ENCODE measurements at regions not wholly inside any gene's neighbourhood (a gene's known extent, or its start where the extent isn't known, plus 50 kb on each side); places are given as distances from the start of the nearest gene placed in this dataset.
A peak's percentile ranks its signal among the peaks of the same experiment; 100 is the strongest.

GRCh38 chr16:86681757-86682106 is 103.4 kb downstream of the FOXL1 start:
- Histone ChIP-seq H3K4ac (ENCODE audit: low read depth in 1 of 2, low read length in 2 of 2) (no peak overlapping the region), H2AK5ac (ENCODE audit: low read length, severe bottlenecking) (no peak overlapping the region), H3K4me2 (ENCODE audit: low read length, poor library complexity, severe bottlenecking) (no peak overlapping the region), H3K27ac (ENCODE audit: low read length, poor library complexity, severe bottlenecking) (no peak overlapping the region), H4K8ac (ENCODE audit: low read length) (no peak overlapping the region), H3K4me1 (ENCODE audit: control insufficient read depth, insufficient read depth, low read depth, low read length) (peaks cover 8% of the 10 kb centered on the region), H2BK15ac (ENCODE audit: low read depth, poor library complexity, severe bottlenecking) (no peak overlapping the region), H3K79me1 (replicated peaks; ENCODE audit: low read length, poor library complexity, severe bottlenecking) (no peaks in the 10 kb centered on the region), H4K91ac (ENCODE audit: low read length) (no peak overlapping the region), H3K23ac (ENCODE audit: low read length in 2 of 2) (no peak overlapping the region), H3K27me3 (ENCODE audit: control insufficient read depth in 1 of 2, insufficient read depth in 1 of 2, low read length in 2 of 2) (peaks cover 0 to 5% of the 10 kb centered on the region in 2 experiments), H3K9ac (ENCODE audit: low read length) (no peak overlapping the region), H3K9me3 (ENCODE audit: control insufficient read depth, low read length) (peaks cover 3% of the 10 kb centered on the region), H3K14ac (ENCODE audit: low read length in 2 of 2) (no peak overlapping the region), H2BK5ac (ENCODE audit: low read depth, low read length, poor library complexity, severe bottlenecking) (no peak overlapping the region), H2BK12ac (ENCODE audit: low read length in 2 of 2) (no peak overlapping the region), H3K18ac (ENCODE audit: low read depth in 1 of 2, low read length in 2 of 2) (no peak overlapping the region), H3K4me3 (ENCODE audit: insufficient read depth in 1 of 2, low read depth in 1 of 2, low read length in 2 of 2) (no peak overlapping the region), H3K36me3 (ENCODE audit: control insufficient read depth in 1 of 2, insufficient read depth in 2 of 2, low read depth in 1 of 2, low read length in 2 of 2) (no peaks in the 10 kb centered on the region), H2AFZ (ENCODE audit: low read depth, low read length) (no peak overlapping the region), H2BK120ac (ENCODE audit: low read depth, low read length) (no peak overlapping the region)
- WGBS = 97% methylated on average over 12 of the region's 15 CpGs
- no peak for DNase-seq

GRCh38 chr16:86682219-86682904 is 104.0 kb downstream of the FOXL1 start:
- Histone ChIP-seq H3K9me3 (ENCODE audit: control insufficient read depth, low read length) (peaks cover 3% of the 10 kb centered on the region), H2BK120ac (ENCODE audit: low read depth, low read length) (no peak overlapping the region), H2BK5ac (ENCODE audit: low read depth, low read length, poor library complexity, severe bottlenecking) (no peak overlapping the region), H4K8ac (ENCODE audit: low read length) (no peak overlapping the region), H3K27me3 (ENCODE audit: control insufficient read depth in 1 of 2, insufficient read depth in 1 of 2, low read length in 2 of 2) (peaks cover 0 to 5% of the 10 kb centered on the region in 2 experiments), H3K4me1 (ENCODE audit: control insufficient read depth, insufficient read depth, low read depth, low read length) (peaks cover 8% of the 10 kb centered on the region), H3K14ac (ENCODE audit: low read length in 2 of 2) (peak overlapping the region in 1 of 2 experiments; percentile 6), H4K91ac (ENCODE audit: low read length) (no peak overlapping the region), H3K4ac (ENCODE audit: low read depth in 1 of 2, low read length in 2 of 2) (no peak overlapping the region), H3K27ac (ENCODE audit: low read length, poor library complexity, severe bottlenecking) (no peak overlapping the region), H2AK5ac (ENCODE audit: low read length, severe bottlenecking) (no peak overlapping the region), H3K9ac (ENCODE audit: low read length) (no peak overlapping the region), H3K4me3 (ENCODE audit: insufficient read depth in 1 of 2, low read depth in 1 of 2, low read length in 2 of 2) (no peak overlapping the region), H3K4me2 (ENCODE audit: low read length, poor library complexity, severe bottlenecking) (no peak overlapping the region), H3K18ac (ENCODE audit: low read depth in 1 of 2, low read length in 2 of 2) (no peak overlapping the region), H3K23ac (ENCODE audit: low read length in 2 of 2) (no peak overlapping the region), H2BK15ac (ENCODE audit: low read depth, poor library complexity, severe bottlenecking) (no peak overlapping the region), H3K79me1 (replicated peaks; ENCODE audit: low read length, poor library complexity, severe bottlenecking) (no peaks in the 10 kb centered on the region), H3K36me3 (ENCODE audit: control insufficient read depth in 1 of 2, insufficient read depth in 2 of 2, low read depth in 1 of 2, low read length in 2 of 2) (no peaks in the 10 kb centered on the region), H2AFZ (ENCODE audit: low read depth, low read length) (no peak overlapping the region), H2BK12ac (ENCODE audit: low read length in 2 of 2) (peak overlapping the region in 1 of 2 experiments; percentile 33)
- no peak for DNase-seq
- WGBS = 96% methylated on average over 13 of the region's 14 CpGs

GRCh38 chr16:86683441-86684194 is 105.3 kb downstream of the FOXL1 start:
- Histone ChIP-seq H3K23ac (ENCODE audit: low read length in 2 of 2) (no peak overlapping the region), H3K27ac (ENCODE audit: low read length, poor library complexity, severe bottlenecking) (no peak overlapping the region), H3K4ac (ENCODE audit: low read depth in 1 of 2, low read length in 2 of 2) (no peak overlapping the region), H3K14ac (ENCODE audit: low read length in 2 of 2) (no peak overlapping the region), H2BK5ac (ENCODE audit: low read depth, low read length, poor library complexity, severe bottlenecking) (no peak overlapping the region), H2AK5ac (ENCODE audit: low read length, severe bottlenecking) (no peak overlapping the region), H4K91ac (ENCODE audit: low read length) (no peak overlapping the region), H3K27me3 (ENCODE audit: control insufficient read depth in 1 of 2, insufficient read depth in 1 of 2, low read length in 2 of 2) (peaks cover 0 to 5% of the 10 kb centered on the region in 2 experiments), H2BK12ac (ENCODE audit: low read length in 2 of 2) (no peak overlapping the region), H3K4me1 (ENCODE audit: control insufficient read depth, insufficient read depth, low read depth, low read length) (peaks cover 8% of the 10 kb centered on the region), H3K4me2 (ENCODE audit: low read length, poor library complexity, severe bottlenecking) (no peak overlapping the region), H3K9me3 (ENCODE audit: control insufficient read depth, low read length) (peaks cover 3% of the 10 kb centered on the region), H3K4me3 (ENCODE audit: insufficient read depth in 1 of 2, low read depth in 1 of 2, low read length in 2 of 2) (no peak overlapping the region), H2BK120ac (ENCODE audit: low read depth, low read length) (no peak overlapping the region), H3K18ac (ENCODE audit: low read depth in 1 of 2, low read length in 2 of 2) (no peak overlapping the region), H2BK15ac (ENCODE audit: low read depth, poor library complexity, severe bottlenecking) (no peak overlapping the region), H3K9ac (ENCODE audit: low read length) (no peak overlapping the region), H3K36me3 (ENCODE audit: control insufficient read depth in 1 of 2, insufficient read depth in 2 of 2, low read depth in 1 of 2, low read length in 2 of 2) (no peaks in the 10 kb centered on the region), H4K8ac (ENCODE audit: low read length) (no peak overlapping the region), H2AFZ (ENCODE audit: low read depth, low read length) (no peak overlapping the region), H3K79me1 (replicated peaks; ENCODE audit: low read length, poor library complexity, severe bottlenecking) (no peaks in the 10 kb centered on the region)
- WGBS = 89% methylated on average over 8 of the region's 8 CpGs
- no peak for DNase-seq

- H2BK5ac ChIP-seq (ENCODE audit: low read depth, low read length, poor library complexity, severe bottlenecking) = no peak overlapping the region
Observed at GRCh38 chr16:86685076-86685475, 106.7 kb downstream of the FOXL1 start.

More at GRCh38 chr16:86685076-86685475, 106.7 kb downstream of the FOXL1 start:
- Histone ChIP-seq H3K27ac (ENCODE audit: low read length, poor library complexity, severe bottlenecking) (no peak overlapping the region), H3K9me3 (ENCODE audit: control insufficient read depth, low read length) (no peaks in the 10 kb centered on the region), H2BK12ac (ENCODE audit: low read length in 2 of 2) (no peak overlapping the region), H3K4me3 (ENCODE audit: insufficient read depth in 1 of 2, low read depth in 1 of 2, low read length in 2 of 2) (no peak overlapping the region), H3K4me1 (ENCODE audit: control insufficient read depth, insufficient read depth, low read depth, low read length) (peaks cover 8% of the 10 kb centered on the region), H4K8ac (ENCODE audit: low read length) (no peak overlapping the region), H3K23ac (ENCODE audit: low read length in 2 of 2) (no peak overlapping the region), H3K79me1 (replicated peaks; ENCODE audit: low read length, poor library complexity, severe bottlenecking) (no peaks in the 10 kb centered on the region), H2AFZ (ENCODE audit: low read depth, low read length) (no peak overlapping the region), H4K91ac (ENCODE audit: low read length) (no peak overlapping the region), H3K18ac (ENCODE audit: low read depth in 1 of 2, low read length in 2 of 2) (no peak overlapping the region), H3K36me3 (ENCODE audit: control insufficient read depth in 1 of 2, insufficient read depth in 2 of 2, low read depth in 1 of 2, low read length in 2 of 2) (no peaks in the 10 kb centered on the region), H2BK15ac (ENCODE audit: low read depth, poor library complexity, severe bottlenecking) (no peak overlapping the region), H2BK120ac (ENCODE audit: low read depth, low read length) (no peak overlapping the region), H3K4me2 (ENCODE audit: low read length, poor library complexity, severe bottlenecking) (no peak overlapping the region), H2AK5ac (ENCODE audit: low read length, severe bottlenecking) (no peak overlapping the region), H3K27me3 (ENCODE audit: control insufficient read depth in 1 of 2, insufficient read depth in 1 of 2, low read length in 2 of 2) (peaks cover 0 to 5% of the 10 kb centered on the region in 2 experiments), H3K9ac (ENCODE audit: low read length) (no peak overlapping the region), H3K14ac (ENCODE audit: low read length in 2 of 2) (no peak overlapping the region), H3K4ac (ENCODE audit: low read depth in 1 of 2, low read length in 2 of 2) (no peak overlapping the region)
- WGBS = 65% methylated on average over 2 of the region's 2 CpGs
- no peak for DNase-seq

Measured in mesenchymal stem cell (in vitro differentiated cells and primary cell).